ENCODE measurements at regions not wholly inside any gene's neighbourhood (a gene's known extent, or its start where the extent isn't known, plus 50 kb on each side); places are given as distances from the start of the nearest gene placed in this dataset.
"Not testable (repeated sequence)": the region's sequence is repeated elsewhere in the genome, so short reads cannot be mapped to it uniquely, and the experiment has no call there.

- no peak for DNase-seq
Measured at GRCh38 chr5:58357121-58357520, 102.8 kb downstream of the PLK2 start.

- DNase-seq = no peak
Measured at GRCh38 chr5:58356662-58357061, 103.2 kb downstream of the PLK2 start.

GRCh38 chr5:58354827-58355226 is 105.1 kb downstream of the PLK2 start:
- no peak for DNase-seq

- DNase-seq = no peak
Measured at GRCh38 chr5:58353992-58354391, 105.9 kb downstream of the PLK2 start.

- DNase-seq = no peak
Measured at GRCh38 chr5:58351190-58351589, 108.7 kb downstream of the PLK2 start.

GRCh38 chr5:58348996-58349728 is 110.7 kb downstream of the PLK2 start:
- DNase-seq = no peak

GRCh38 chr5:58346041-58346440 is 113.8 kb downstream of the PLK2 start:
- no peak for DNase-seq

GRCh38 chr5:58341476-58341875 is 118.4 kb downstream of the PLK2 start:
- no peak for DNase-seq

- no peak for DNase-seq
Measured at GRCh38 chr5:58335518-58335917, 124.4 kb downstream of the PLK2 start.

GRCh38 chr5:58334035-58334434 is 125.9 kb downstream of the PLK2 start:
- no peak for DNase-seq

GRCh38 chr5:58330781-58331180 is 129.1 kb downstream of the PLK2 start:
- DNase-seq = no peak

- no peak for DNase-seq
Measured at GRCh38 chr5:58327289-58327688, 132.6 kb downstream of the PLK2 start.

GRCh38 chr5:58326022-58326421 is 133.9 kb downstream of the PLK2 start:
- no peak for DNase-seq

GRCh38 chr5:58322453-58322852 is 137.4 kb downstream of the PLK2 start:
- DNase-seq = no peak

GRCh38 chr5:58318468-58318867 is 141.4 kb downstream of the PLK2 start:
- no peak for DNase-seq

- no peak for DNase-seq
Measured at GRCh38 chr5:58317808-58318207, 142.1 kb downstream of the PLK2 start.

GRCh38 chr5:58317009-58317408 is 142.9 kb downstream of the PLK2 start:
- no peak for DNase-seq

GRCh38 chr5:58315794-58316193 is 144.1 kb downstream of the PLK2 start:
- DNase-seq = no peak

- DNase-seq = no peak
Measured at GRCh38 chr5:58314356-58315210, 145.3 kb downstream of the PLK2 start.

GRCh38 chr5:58312299-58312698 is 147.6 kb downstream of the PLK2 start:
- no peak for DNase-seq

- no peak for DNase-seq
Measured at GRCh38 chr5:58311526-58311925, 148.4 kb downstream of the PLK2 start.

GRCh38 chr5:58308384-58308783 is 151.5 kb downstream of the PLK2 start:
- DNase-seq = not testable (repeated sequence)

- no peak for DNase-seq
Measured at GRCh38 chr5:58300346-58300895, 159.5 kb downstream of the PLK2 start.

GRCh38 chr5:58299256-58299655 is 160.6 kb downstream of the PLK2 start:
- DNase-seq = no peak

All from activated naive CD4-positive, alpha-beta T cell treated with Interleukin-2 at 50 U/mL for 16 hours (primary cell).